Vagina (tissue), 2 donors: ENCODE measurements at regions not wholly inside any gene's neighbourhood (a gene's known extent, or its start where the extent isn't known, plus 50 kb on each side); places are given as distances from the start of the nearest gene placed in this dataset.
A peak's percentile ranks its signal among the peaks of the same experiment; 100 is the strongest.

ENCODE experiments used
- DNase-seq, 2 donors: peaks; one replicate each; pipeline ENCODE4 v3.0.0-alpha.2; 2017; ENCODE audit errors: extremely low spot score in 2 of 2
- H3K27ac ChIP-seq: fragments of 200-600 bp; sonication (generic); one replicate; pipeline ENCODE4 v1.5.1; 2019
- H3K27me3 ChIP-seq: fragments of 200-600 bp; sonication (generic); one replicate; pipeline ENCODE4 v1.5.1; 2019
- H3K36me3 ChIP-seq, 2 donors: fragments of 200-600 bp; sonication (generic); one replicate each; pipeline ENCODE4 v1.5.1; 2017 to 2019
- H3K4me1 ChIP-seq: fragments of 200-600 bp; sonication (generic); one replicate; pipeline ENCODE4 v1.5.1; 2019
- H3K4me3 ChIP-seq, 2 donors: fragments of 200-600 bp; sonication (generic); 1 replicate in 1 of 2; 2 replicates in 1 of 2; pipeline ENCODE4 v1.5.1; 2016 to 2019
- H3K9me3 ChIP-seq: fragments of 200-600 bp; sonication (generic); one replicate; pipeline ENCODE4 v1.5.1; 2019
- POLR2A ChIP-seq, 2 donors: fragments of 450-650 bp; IDR thresholded peaks; one replicate each; pipeline ENCODE4 v1.6.1; 2017; ENCODE audit warnings: antibody characterized with exemption in 2 of 2, mild to moderate bottlenecking in 2 of 2, moderate library complexity in 2 of 2
- POLR2AphosphoS5 ChIP-seq, 2 donors: sonication (generic); formaldehyde crosslinking; IDR thresholded peaks; one replicate each; pipeline ENCODE4 v1.9.0; 2017; ENCODE audit warnings: antibody characterized with exemption in 2 of 2, mild to moderate bottlenecking in 2 of 2, low read depth in 1 of 2; ENCODE audit not compliant: insufficient read depth in 1 of 2
- intact Hi-C: fragments of 100-400 bp; cut with DNase I; formaldehyde crosslinking; loops from one replicate; pipeline ENCODE4 v1.15.1; 2023
- TF ChIP-seq, protein P1 (sequence below), 3 experiments: fragments of 450-650 bp in 2 of 3; fragments of 200-600 bp in 1 of 3; sonication (generic) in 1 of 3; IDR thresholded peaks; one replicate each; pipeline ENCODE4 v1.5.1; 2017 to 2019; ENCODE audit warnings: antibody characterized with exemption in 3 of 3, mild to moderate bottlenecking in 2 of 3, moderate library complexity in 2 of 3

DNA sequence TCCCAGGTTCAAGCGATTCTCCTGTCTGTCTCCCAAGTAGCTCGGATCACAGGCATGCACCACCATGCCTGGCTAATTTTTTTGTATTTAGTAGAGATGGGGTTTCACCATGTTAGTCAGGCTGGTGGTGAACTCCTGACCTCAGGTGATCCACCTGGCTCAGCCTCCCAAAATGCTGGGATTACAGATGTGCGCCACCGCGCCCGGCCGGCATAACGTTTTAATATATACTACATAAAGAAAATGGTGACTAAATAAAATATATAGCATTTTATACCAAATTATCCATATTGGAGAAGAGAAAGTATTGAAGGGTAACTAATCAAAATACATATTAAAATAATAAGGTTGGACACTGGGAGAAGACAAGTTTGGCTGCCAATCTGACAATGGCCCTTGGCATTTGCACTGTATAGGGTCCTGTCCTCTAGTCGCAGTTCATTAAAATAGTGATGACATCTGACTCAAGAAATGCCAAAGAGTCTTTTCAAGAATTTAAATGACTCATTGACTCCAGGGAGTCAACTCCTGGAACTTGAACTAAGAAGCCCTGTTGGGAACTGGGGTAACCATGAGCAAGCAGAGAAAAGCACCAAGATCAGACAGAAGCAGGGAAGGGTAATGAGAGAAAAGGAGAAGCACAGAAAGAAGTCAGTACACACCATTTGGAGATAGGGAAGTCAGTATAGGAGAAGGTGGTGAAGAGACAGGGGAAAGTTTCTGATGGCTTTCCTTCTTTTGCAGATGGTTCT, 91.1 kb downstream of the CH25H start:
- H3K27ac ChIP-seq = no peak overlapping the region

DNA sequence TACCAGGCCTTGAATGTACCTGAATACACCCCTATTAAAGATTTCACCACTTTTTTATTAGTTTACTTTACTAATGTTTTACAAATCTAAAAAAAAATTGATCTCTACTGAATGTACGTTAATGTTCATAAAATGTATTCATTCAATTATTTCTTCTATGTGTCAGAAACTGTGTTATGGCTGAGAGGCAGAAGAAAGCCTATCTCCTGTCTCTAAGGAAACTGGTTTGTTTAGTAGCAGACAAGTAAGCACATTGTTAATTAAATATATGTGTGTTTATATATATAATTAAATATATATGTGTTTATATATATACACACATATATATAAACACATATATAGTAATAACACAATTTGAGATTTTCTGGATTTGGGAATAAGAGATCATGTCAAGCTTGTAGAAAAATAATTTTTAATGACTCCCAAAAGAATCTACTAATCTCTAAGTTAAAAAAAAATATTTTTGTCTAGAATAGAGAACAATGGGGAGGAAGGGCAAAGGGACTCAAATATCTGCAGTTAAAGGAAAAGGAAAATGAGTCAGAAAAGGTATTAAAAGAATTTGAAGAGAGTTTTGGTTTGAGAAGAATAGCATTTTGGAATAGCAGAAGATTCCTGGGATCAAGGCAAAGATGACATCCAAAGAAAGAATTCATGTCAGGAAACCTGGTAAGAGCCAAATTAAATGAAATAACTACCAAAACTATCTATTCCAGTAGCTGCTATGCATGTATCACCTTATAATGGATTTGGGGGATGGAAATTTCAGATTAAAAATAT, 92.1 kb downstream of the CH25H start:
- H3K9me3 ChIP-seq = no peaks in the 10 kb centered on the region
- H3K27ac ChIP-seq = no peak overlapping the region
- TF ChIP-seq, protein P1, sequence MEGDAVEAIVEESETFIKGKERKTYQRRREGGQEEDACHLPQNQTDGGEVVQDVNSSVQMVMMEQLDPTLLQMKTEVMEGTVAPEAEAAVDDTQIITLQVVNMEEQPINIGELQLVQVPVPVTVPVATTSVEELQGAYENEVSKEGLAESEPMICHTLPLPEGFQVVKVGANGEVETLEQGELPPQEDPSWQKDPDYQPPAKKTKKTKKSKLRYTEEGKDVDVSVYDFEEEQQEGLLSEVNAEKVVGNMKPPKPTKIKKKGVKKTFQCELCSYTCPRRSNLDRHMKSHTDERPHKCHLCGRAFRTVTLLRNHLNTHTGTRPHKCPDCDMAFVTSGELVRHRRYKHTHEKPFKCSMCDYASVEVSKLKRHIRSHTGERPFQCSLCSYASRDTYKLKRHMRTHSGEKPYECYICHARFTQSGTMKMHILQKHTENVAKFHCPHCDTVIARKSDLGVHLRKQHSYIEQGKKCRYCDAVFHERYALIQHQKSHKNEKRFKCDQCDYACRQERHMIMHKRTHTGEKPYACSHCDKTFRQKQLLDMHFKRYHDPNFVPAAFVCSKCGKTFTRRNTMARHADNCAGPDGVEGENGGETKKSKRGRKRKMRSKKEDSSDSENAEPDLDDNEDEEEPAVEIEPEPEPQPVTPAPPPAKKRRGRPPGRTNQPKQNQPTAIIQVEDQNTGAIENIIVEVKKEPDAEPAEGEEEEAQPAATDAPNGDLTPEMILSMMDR (IDR thresholded peaks at IDR 0.05) = no peak
- peak in 1 of 2 donors; percentile 11 for TF ChIP-seq POLR2AphosphoS5 (IDR thresholded peaks at IDR 0.05; ENCODE audit: insufficient read depth in 1 of 2, low read depth in 1 of 2)
- H3K4me1 ChIP-seq = no peaks in the 10 kb centered on the region
- no peak for DNase-seq
- no peaks in the 10 kb centered on the region for H3K36me3 ChIP-seq
- H3K4me3 ChIP-seq = no peak overlapping the region
- intact Hi-C loops = no loop called here
- no peaks in the 10 kb centered on the region for H3K27me3 ChIP-seq

More for the DNA sequence above, 91.1 kb downstream of the CH25H start:
- DNase-seq = no peak
- Histone ChIP-seq H3K4me1 (no peaks in the 10 kb centered on the region), H3K9me3 (no peaks in the 10 kb centered on the region), H3K36me3 (no peaks in the 10 kb centered on the region), H3K4me3 (no peak overlapping the region), H3K27me3 (no peaks in the 10 kb centered on the region)
- intact Hi-C loops = no loop called here
- no peak for TF ChIP-seq POLR2A (IDR thresholded peaks at IDR 0.05)
- TF ChIP-seq POLR2AphosphoS5 (IDR thresholded peaks at IDR 0.05; ENCODE audit: insufficient read depth in 1 of 2, low read depth in 1 of 2) = no peak
- TF ChIP-seq, protein P1 (IDR thresholded peaks at IDR 0.05) = no peak

DNA sequence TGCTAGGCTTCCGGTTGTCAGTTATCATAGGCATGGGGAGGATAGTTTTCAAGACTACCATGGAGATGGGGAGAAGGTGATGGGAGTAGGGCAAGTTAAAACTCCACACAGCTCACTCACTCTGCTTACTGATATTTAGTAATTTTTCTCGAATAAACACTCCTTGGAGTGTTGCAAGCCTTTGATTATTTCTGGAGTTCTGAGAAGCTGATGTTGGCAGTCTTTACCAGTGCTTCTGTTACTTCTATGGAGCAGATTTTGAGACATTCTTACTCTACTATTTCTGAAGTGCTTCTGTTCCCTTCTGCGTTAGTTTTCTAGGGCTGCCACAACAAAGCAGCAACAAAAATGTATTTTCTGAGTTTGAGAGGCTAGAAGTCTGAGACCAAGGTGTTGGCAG, 104.4 kb downstream of the CH25H start:
- Histone ChIP-seq H3K9me3 (no peaks in the 10 kb centered on the region), H3K36me3 (no peaks in the 10 kb centered on the region), H3K27me3 (no peaks in the 10 kb centered on the region), H3K4me3 (no peak overlapping the region), H3K4me1 (no peaks in the 10 kb centered on the region), H3K27ac (no peak overlapping the region)
- no peak for TF ChIP-seq POLR2AphosphoS5 (IDR thresholded peaks at IDR 0.05; ENCODE audit: insufficient read depth in 1 of 2, low read depth in 1 of 2)
- TF ChIP-seq, protein P1 (IDR thresholded peaks at IDR 0.05) = no peak
- no peak for TF ChIP-seq POLR2A (IDR thresholded peaks at IDR 0.05)
- no peak for DNase-seq
- intact Hi-C loops = no loop called here

DNA sequence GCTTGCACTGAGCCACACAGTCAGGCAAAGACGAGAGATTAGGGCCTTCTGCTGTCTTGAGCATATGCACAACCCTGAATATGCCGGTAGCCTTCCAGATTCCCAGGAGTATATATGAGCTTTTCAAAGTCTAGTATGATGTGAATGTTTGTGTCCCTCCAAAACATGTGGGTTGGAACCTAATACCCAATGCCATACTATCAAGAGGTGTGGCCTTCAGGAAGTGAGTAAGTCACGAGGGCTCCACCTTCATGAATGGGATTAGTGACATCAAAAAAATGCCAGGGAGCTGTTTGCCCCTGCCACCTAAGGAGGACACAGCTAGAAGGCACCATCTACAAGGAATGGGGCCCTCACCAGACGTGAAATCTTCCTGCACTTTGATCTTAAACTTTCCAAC, 105.2 kb downstream of the CH25H start:
- no peak for DNase-seq

More for the DNA sequence above, 105.2 kb downstream of the CH25H start:
- Histone ChIP-seq H3K4me1 (no peaks in the 10 kb centered on the region), H3K27ac (no peak overlapping the region), H3K36me3 (no peaks in the 10 kb centered on the region), H3K27me3 (no peaks in the 10 kb centered on the region), H3K9me3 (no peaks in the 10 kb centered on the region), H3K4me3 (no peak overlapping the region)
- TF ChIP-seq, protein P1 (IDR thresholded peaks at IDR 0.05) = no peak
- no peak for TF ChIP-seq POLR2A (IDR thresholded peaks at IDR 0.05)
- no peak for TF ChIP-seq POLR2AphosphoS5 (IDR thresholded peaks at IDR 0.05; ENCODE audit: insufficient read depth in 1 of 2, low read depth in 1 of 2)
- intact Hi-C loops = no loop called here
